ENCODE measurements at regions not wholly inside any gene's neighbourhood (a gene's known extent, or its start where the extent isn't known, plus 50 kb on each side); places are given as distances from the start of the nearest gene placed in this dataset.

GRCh38 chr15:36221992-36222391 lies 357.4 kb upstream of the CDIN1 start:
- no peak overlapping the region for H3K4me3 ChIP-seq (ENCODE audit: low read length)
- no peaks in the 10 kb centered on the region; the same call in 1 of the 2 replicates for H3K4me1 ChIP-seq (ENCODE audit: insufficient read depth, low read length)
- no peaks in the 10 kb centered on the region for H3K36me3 ChIP-seq (ENCODE audit: insufficient read depth, low read depth, low read length)
- H3K27me3 ChIP-seq (ENCODE audit: insufficient read depth, low read length): no peaks in the 10 kb centered on the region
- no peak overlapping the region for H3K9ac ChIP-seq (ENCODE audit: low read depth, low read length)
- peaks cover 10% of the 10 kb centered on the region for H3K9me3 ChIP-seq (ENCODE audit: insufficient read depth, low read depth, low read length)
- no peak overlapping the region for H3K27ac ChIP-seq (ENCODE audit: low read length)

- no peak overlapping the region for H3K27ac ChIP-seq (ENCODE audit: low read length)
- H3K4me3 ChIP-seq (ENCODE audit: low read length): no peak overlapping the region
- H3K4me1 ChIP-seq (ENCODE audit: insufficient read depth, low read length): peaks cover 27% of the 10 kb centered on the region
- H3K27me3 ChIP-seq (ENCODE audit: insufficient read depth, low read length): no peaks in the 10 kb centered on the region
- H3K36me3 ChIP-seq (ENCODE audit: insufficient read depth, low read depth, low read length): no peaks in the 10 kb centered on the region
- H3K9ac ChIP-seq (ENCODE audit: low read depth, low read length): no peak overlapping the region
- no peaks in the 10 kb centered on the region for H3K9me3 ChIP-seq (ENCODE audit: insufficient read depth, low read depth, low read length)
These were observed 348.6 kb upstream of the CDIN1 start for GRCh38 chr15:36230776-36231175.

GRCh38 chr15:36232491-36232890 lies 346.9 kb upstream of the CDIN1 start:
- peaks cover 27% of the 10 kb centered on the region for H3K4me1 ChIP-seq (ENCODE audit: insufficient read depth, low read length)
- peak overlapping the region; percentile 16; the same call in 1 of the 2 replicates for H3K4me3 ChIP-seq (ENCODE audit: low read length)
- H3K27me3 ChIP-seq (ENCODE audit: insufficient read depth, low read length): no peaks in the 10 kb centered on the region
- no peak overlapping the region for H3K27ac ChIP-seq (ENCODE audit: low read length)
- H3K36me3 ChIP-seq (ENCODE audit: insufficient read depth, low read depth, low read length): no peaks in the 10 kb centered on the region
- no peaks in the 10 kb centered on the region for H3K9me3 ChIP-seq (ENCODE audit: insufficient read depth, low read depth, low read length)
- peak overlapping the region; percentile 29; the same call in 1 of the 2 replicates for H3K9ac ChIP-seq (ENCODE audit: low read depth, low read length)

GRCh38 chr15:36234743-36235142 lies 344.7 kb upstream of the CDIN1 start:
- H3K9me3 ChIP-seq (ENCODE audit: insufficient read depth, low read depth, low read length): no peaks in the 10 kb centered on the region
- H3K4me3 ChIP-seq (ENCODE audit: low read length): no peak overlapping the region
- no peaks in the 10 kb centered on the region for H3K27me3 ChIP-seq (ENCODE audit: insufficient read depth, low read length)
- no peak overlapping the region for H3K27ac ChIP-seq (ENCODE audit: low read length)
- no peak overlapping the region for H3K9ac ChIP-seq (ENCODE audit: low read depth, low read length)
- no peaks in the 10 kb centered on the region for H3K36me3 ChIP-seq (ENCODE audit: insufficient read depth, low read depth, low read length)
- peaks cover 27% of the 10 kb centered on the region for H3K4me1 ChIP-seq (ENCODE audit: insufficient read depth, low read length)

GRCh38 chr15:36235173-36235572 lies 344.3 kb upstream of the CDIN1 start:
- Histone ChIP-seq H3K27ac (ENCODE audit: low read length) (no peak overlapping the region), H3K36me3 (ENCODE audit: insufficient read depth, low read depth, low read length) (no peaks in the 10 kb centered on the region), H3K9ac (ENCODE audit: low read depth, low read length) (no peak overlapping the region), H3K4me1 (ENCODE audit: insufficient read depth, low read length) (peaks cover 27% of the 10 kb centered on the region), H3K27me3 (ENCODE audit: insufficient read depth, low read length) (no peaks in the 10 kb centered on the region), H3K4me3 (ENCODE audit: low read length) (no peak overlapping the region), H3K9me3 (ENCODE audit: insufficient read depth, low read depth, low read length) (no peaks in the 10 kb centered on the region)

- no peak overlapping the region for H3K27ac ChIP-seq (ENCODE audit: low read length)
- no peak overlapping the region for H3K4me3 ChIP-seq (ENCODE audit: low read length)
- H3K27me3 ChIP-seq (ENCODE audit: insufficient read depth, low read length): no peaks in the 10 kb centered on the region
- H3K4me1 ChIP-seq (ENCODE audit: insufficient read depth, low read length): no peaks in the 10 kb centered on the region
- H3K9ac ChIP-seq (ENCODE audit: low read depth, low read length): no peak overlapping the region
- H3K9me3 ChIP-seq (ENCODE audit: insufficient read depth, low read depth, low read length): peaks cover 4% of the 10 kb centered on the region; the same call in 1 of the 2 replicates
- H3K36me3 ChIP-seq (ENCODE audit: insufficient read depth, low read depth, low read length): no peaks in the 10 kb centered on the region
These were observed 339.9 kb upstream of the CDIN1 start for GRCh38 chr15:36239509-36239908.

GRCh38 chr15:36251450-36251849 lies 328.0 kb upstream of the CDIN1 start:
- no peak overlapping the region for H3K4me3 ChIP-seq (ENCODE audit: low read length)
- H3K27ac ChIP-seq (ENCODE audit: low read length): no peak overlapping the region
- H3K9ac ChIP-seq (ENCODE audit: low read depth, low read length): no peak overlapping the region
- H3K9me3 ChIP-seq (ENCODE audit: insufficient read depth, low read depth, low read length): no peaks in the 10 kb centered on the region
- no peaks in the 10 kb centered on the region for H3K27me3 ChIP-seq (ENCODE audit: insufficient read depth, low read length)
- H3K36me3 ChIP-seq (ENCODE audit: insufficient read depth, low read depth, low read length): no peaks in the 10 kb centered on the region
- no peaks in the 10 kb centered on the region; the same call in 1 of the 2 replicates for H3K4me1 ChIP-seq (ENCODE audit: insufficient read depth, low read length)

GRCh38 chr15:36252146-36252711 lies 327.2 kb upstream of the CDIN1 start:
- Histone ChIP-seq H3K9me3 (ENCODE audit: insufficient read depth, low read depth, low read length) (no peaks in the 10 kb centered on the region), H3K9ac (ENCODE audit: low read depth, low read length) (no peak overlapping the region), H3K27me3 (ENCODE audit: insufficient read depth, low read length) (no peaks in the 10 kb centered on the region), H3K4me1 (ENCODE audit: insufficient read depth, low read length) (no peaks in the 10 kb centered on the region; the same call in 1 of the 2 replicates), H3K27ac (ENCODE audit: low read length) (no peak overlapping the region), H3K36me3 (ENCODE audit: insufficient read depth, low read depth, low read length) (no peaks in the 10 kb centered on the region), H3K4me3 (ENCODE audit: low read length) (no peak overlapping the region)

GRCh38 chr15:36254426-36254825 lies 325.0 kb upstream of the CDIN1 start:
- no peaks in the 10 kb centered on the region; the same call in 1 of the 2 replicates for H3K4me1 ChIP-seq (ENCODE audit: insufficient read depth, low read length)
- no peak overlapping the region for H3K9ac ChIP-seq (ENCODE audit: low read depth, low read length)
- no peak overlapping the region for H3K27ac ChIP-seq (ENCODE audit: low read length)

GRCh38 chr15:36256404-36256807 lies 323.0 kb upstream of the CDIN1 start:
- no peaks in the 10 kb centered on the region; the same call in 1 of the 2 replicates for H3K4me1 ChIP-seq (ENCODE audit: insufficient read depth, low read length)
- no peaks in the 10 kb centered on the region for H3K27me3 ChIP-seq (ENCODE audit: insufficient read depth, low read length)
- no peaks in the 10 kb centered on the region for H3K36me3 ChIP-seq (ENCODE audit: insufficient read depth, low read depth, low read length)

More at GRCh38 chr15:36254426-36254825, 325.0 kb upstream of the CDIN1 start:
- H3K27me3 ChIP-seq (ENCODE audit: insufficient read depth, low read length): no peaks in the 10 kb centered on the region
- H3K9me3 ChIP-seq (ENCODE audit: insufficient read depth, low read depth, low read length): no peaks in the 10 kb centered on the region
- no peak overlapping the region for H3K4me3 ChIP-seq (ENCODE audit: low read length)
- no peaks in the 10 kb centered on the region for H3K36me3 ChIP-seq (ENCODE audit: insufficient read depth, low read depth, low read length)

GRCh38 chr15:36263666-36264065 lies 315.8 kb upstream of the CDIN1 start:
- Histone ChIP-seq H3K4me3 (ENCODE audit: low read length) (no peak overlapping the region), H3K27ac (ENCODE audit: low read length) (no peak overlapping the region), H3K27me3 (ENCODE audit: insufficient read depth, low read length) (peaks cover 19% of the 10 kb centered on the region), H3K9me3 (ENCODE audit: insufficient read depth, low read depth, low read length) (no peaks in the 10 kb centered on the region), H3K4me1 (ENCODE audit: insufficient read depth, low read length) (peaks cover 3% of the 10 kb centered on the region; the same call in 1 of the 2 replicates), H3K9ac (ENCODE audit: low read depth, low read length) (no peak overlapping the region), H3K36me3 (ENCODE audit: insufficient read depth, low read depth, low read length) (no peaks in the 10 kb centered on the region)

More at GRCh38 chr15:36256404-36256807, 323.0 kb upstream of the CDIN1 start:
- no peaks in the 10 kb centered on the region for H3K9me3 ChIP-seq (ENCODE audit: insufficient read depth, low read depth, low read length)
- no peak overlapping the region for H3K27ac ChIP-seq (ENCODE audit: low read length)
- no peak overlapping the region for H3K4me3 ChIP-seq (ENCODE audit: low read length)
- H3K9ac ChIP-seq (ENCODE audit: low read depth, low read length): no peak overlapping the region

- H3K27me3 ChIP-seq (ENCODE audit: insufficient read depth, low read length): peaks cover 36% of the 10 kb centered on the region
- H3K9me3 ChIP-seq (ENCODE audit: insufficient read depth, low read depth, low read length): no peaks in the 10 kb centered on the region
- no peak overlapping the region for H3K4me3 ChIP-seq (ENCODE audit: low read length)
- no peak overlapping the region for H3K9ac ChIP-seq (ENCODE audit: low read depth, low read length)
- peaks cover 5% of the 10 kb centered on the region; the same call in 1 of the 2 replicates for H3K4me1 ChIP-seq (ENCODE audit: insufficient read depth, low read length)
- H3K36me3 ChIP-seq (ENCODE audit: insufficient read depth, low read depth, low read length): no peaks in the 10 kb centered on the region
- H3K27ac ChIP-seq (ENCODE audit: low read length): no peak overlapping the region
These were observed 314.0 kb upstream of the CDIN1 start for GRCh38 chr15:36265422-36265821.

Measured in iPS-20b (cell line).